Uterus (tissue), 3 donors: ENCODE measurements at regions not wholly inside any gene's neighbourhood (a gene's known extent, or its start where the extent isn't known, plus 50 kb on each side); places are given as distances from the start of the nearest gene placed in this dataset.
A peak's percentile ranks its signal among the peaks of the same experiment; 100 is the strongest.

Experiments used
- DNase-seq, 2 donors: peaks; one replicate each; pipeline ENCODE4 v3.0.0-alpha.2; 2019 to 2020
- H3K27ac ChIP-seq, 2 donors: fragments of 200-600 bp; sonication (generic); 1 replicate in 1 of 2; 2 replicates in 1 of 2; pipeline ENCODE4 v1.5.1; 2016 to 2018
- H3K27me3 ChIP-seq, 2 donors: fragments of 200-600 bp; sonication (generic); one replicate each; pipeline ENCODE4 v1.5.1; 2018 to 2019; ENCODE audit warnings: control low read depth in 1 of 2
- H3K36me3 ChIP-seq, 2 donors: fragments of 200-600 bp; sonication (generic); one replicate each; pipeline ENCODE4 v1.5.1; 2019; ENCODE audit warnings: control low read depth in 1 of 2
- H3K4me1 ChIP-seq, 2 donors: fragments of 200-600 bp; sonication (generic); one replicate each; pipeline ENCODE4 v1.5.1; 2018 to 2019; ENCODE audit warnings: control low read depth in 1 of 2
- H3K4me3 ChIP-seq, 2 donors: fragments of 200-600 bp; sonication (generic); 1 replicate in 1 of 2; 2 replicates in 1 of 2; pipeline ENCODE4 v1.5.1; 2018 to 2019; ENCODE audit warnings: mild to moderate bottlenecking in 1 of 2
- H3K9me3 ChIP-seq, 2 donors: fragments of 200-600 bp; sonication (generic); one replicate each; pipeline ENCODE4 v1.5.1; 2019; ENCODE audit warnings: control low read depth in 1 of 2
- CTCF ChIP-seq, 4 experiments: fragments of 200-600 bp in 2 of 4; fragments of 450-650 bp in 2 of 4; sonication (generic) in 2 of 4; IDR thresholded peaks; one replicate each; pipeline ENCODE4 v1.5.1; 2016 to 2019; ENCODE audit warnings: antibody characterized with exemption in 4 of 4, mild to moderate bottlenecking in 2 of 4, moderate library complexity in 1 of 4
- POLR2A ChIP-seq, 2 donors: fragments of 450-650 bp; IDR thresholded peaks; one replicate each; pipeline ENCODE4 v1.6.1; 2016; ENCODE audit warnings: antibody characterized with exemption in 2 of 2, mild to moderate bottlenecking in 1 of 2, moderate library complexity in 1 of 2
- intact Hi-C: fragments of 100-400 bp; cut with DNase I; formaldehyde crosslinking; loops from one replicate; pipeline ENCODE4 v1.15.1; 2023; ENCODE audit warnings: low total_unique reads
- donor health status: DM: yes; HTN: yes; CAD: no.

- Histone ChIP-seq H3K4me3 (no peak overlapping the region), H3K27me3 (no peaks in the 10 kb centered on the region), H3K9me3 (no peaks in the 10 kb centered on the region), H3K27ac (no peak overlapping the region), H3K36me3 (no peaks in the 10 kb centered on the region), H3K4me1 (no peaks in the 10 kb centered on the region)
- intact Hi-C loops: no loop called here
- no peak for DNase-seq
- TF ChIP-seq CTCF (IDR thresholded peaks at IDR 0.05): peak in 1 of 4 experiments; percentile 23
- no peak for TF ChIP-seq POLR2A (IDR thresholded peaks at IDR 0.05)
Observed at GRCh38 chr1:68819190-68819829, 322.4 kb upstream of the DEPDC1 start.

- Histone ChIP-seq H3K27ac (no peak overlapping the region), H3K36me3 (no peaks in the 10 kb centered on the region), H3K27me3 (no peaks in the 10 kb centered on the region), H3K4me1 (no peaks in the 10 kb centered on the region), H3K4me3 (no peak overlapping the region), H3K9me3 (no peaks in the 10 kb centered on the region)
- no peak for DNase-seq
- intact Hi-C loops: no loop called here
- TF ChIP-seq POLR2A (IDR thresholded peaks at IDR 0.05) (no peak), CTCF (IDR thresholded peaks at IDR 0.05) (no peak)
Observed at GRCh38 chr1:68820151-68820550, 323.3 kb upstream of the DEPDC1 start.

- no peaks in the 10 kb centered on the region for H3K9me3 ChIP-seq
- H3K36me3 ChIP-seq: no peaks in the 10 kb centered on the region
- H3K4me3 ChIP-seq: no peak overlapping the region
- no peak overlapping the region for H3K27ac ChIP-seq
- H3K4me1 ChIP-seq: no peaks in the 10 kb centered on the region
- TF ChIP-seq POLR2A (IDR thresholded peaks at IDR 0.05): no peak
- TF ChIP-seq CTCF (IDR thresholded peaks at IDR 0.05): no peak
- intact Hi-C loops: no loop called here
- DNase-seq: no peak
- no peaks in the 10 kb centered on the region for H3K27me3 ChIP-seq
Observed at GRCh38 chr1:68826836-68827235, 330.0 kb upstream of the DEPDC1 start.

GRCh38 chr1:68827261-68827660 is 330.4 kb upstream of the DEPDC1 start:
- DNase-seq: no peak
- TF ChIP-seq POLR2A (IDR thresholded peaks at IDR 0.05): no peak
- no peak for TF ChIP-seq CTCF (IDR thresholded peaks at IDR 0.05)
- no peaks in the 10 kb centered on the region for H3K27me3 ChIP-seq
- H3K4me3 ChIP-seq: no peak overlapping the region
- intact Hi-C loops: no loop called here
- no peaks in the 10 kb centered on the region for H3K36me3 ChIP-seq
- no peaks in the 10 kb centered on the region for H3K4me1 ChIP-seq
- H3K9me3 ChIP-seq: no peaks in the 10 kb centered on the region
- H3K27ac ChIP-seq: no peak overlapping the region

GRCh38 chr1:68828013-68828412 is 331.1 kb upstream of the DEPDC1 start:
- no peak for DNase-seq
- Histone ChIP-seq H3K9me3 (peaks cover 0 to 4% of the 10 kb centered on the region in 2 donors), H3K27ac (no peak overlapping the region), H3K36me3 (no peaks in the 10 kb centered on the region), H3K4me1 (no peaks in the 10 kb centered on the region), H3K27me3 (no peaks in the 10 kb centered on the region), H3K4me3 (no peak overlapping the region)
- no peak for TF ChIP-seq CTCF (IDR thresholded peaks at IDR 0.05)
- intact Hi-C loops: no loop called here
